Stomach (tissue), 4 donors: ENCODE measurements at regions not wholly inside any gene's neighbourhood (a gene's known extent, or its start where the extent isn't known, plus 50 kb on each side); places are given as distances from the start of the nearest gene placed in this dataset.
"Not testable (repeated sequence)": the region's sequence is repeated elsewhere in the genome, so short reads cannot be mapped to it uniquely, and the experiment has no call there.

Experiments
- CTCF ChIP-seq, 7 experiments: fragments of 450-650 bp in 4 of 7; fragments of 200-600 bp in 3 of 7; sonication (generic) in 3 of 7; IDR thresholded peaks; one replicate each; pipeline ENCODE4 v1.5.1; 2016 to 2019; ENCODE audit warnings: antibody characterized with exemption in 7 of 7, control low read depth in 2 of 7, mild to moderate bottlenecking in 1 of 7
- EP300 ChIP-seq: sonication (generic); formaldehyde crosslinking; IDR thresholded peaks from one replicate; pipeline ENCODE4 v1.6.1; 2017; ENCODE audit warnings: antibody characterized with exemption

DNA sequence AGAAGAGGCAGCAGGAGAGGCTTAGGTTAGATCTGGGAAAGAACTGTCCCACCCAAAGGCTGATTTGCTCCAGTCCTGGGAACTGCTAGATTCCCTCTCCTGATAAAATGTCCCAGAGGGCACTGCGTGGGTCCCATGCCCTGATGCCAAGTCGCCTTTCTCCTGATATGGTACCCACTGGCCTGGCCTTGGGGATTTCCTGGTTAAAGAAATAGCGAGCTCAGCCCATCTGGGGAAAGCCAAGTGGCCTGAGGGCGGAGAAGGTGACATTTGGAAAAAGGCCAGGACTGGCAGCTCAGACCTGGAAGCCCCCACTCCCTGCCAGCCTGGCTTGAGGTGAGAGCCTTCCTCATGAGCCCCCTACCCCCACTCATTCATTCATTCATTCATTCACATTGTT, 94.2 kb downstream of the NSUN5 start:
- TF ChIP-seq CTCF (IDR thresholded peaks at IDR 0.05); EP300: not testable (repeated sequence)
